NT2/D1 (cell line): ENCODE measurements at regions not wholly inside any gene's neighbourhood (a gene's known extent, or its start where the extent isn't known, plus 50 kb on each side); places are given as distances from the start of the nearest gene placed in this dataset.

ENCODE experiments used
- DNase-seq: peaks from one replicate; pipeline ENCODE4 v3.0.0-alpha.2; 2011; ENCODE audit warnings: low read depth, low spot score
- H3K27me3 ChIP-seq: 2 replicates; pipeline ENCODE4 v1.6.0; 2011; ENCODE audit warnings: mild to moderate bottlenecking; ENCODE audit not compliant: insufficient read length, insufficient read depth
- H3K36me3 ChIP-seq: 2 replicates; pipeline ENCODE4 v1.6.1; 2011; ENCODE audit warnings: mild to moderate bottlenecking, low read length, mixed read lengths; ENCODE audit not compliant: insufficient read depth, insufficient read length
- H3K4me1 ChIP-seq: 2 replicates; pipeline ENCODE4 v1.5.1; 2011; ENCODE audit not compliant: insufficient read depth, insufficient read length
- H3K4me3 ChIP-seq: 2 replicates; pipeline ENCODE4 v1.5.1; 2011; ENCODE audit warnings: low read depth; ENCODE audit not compliant: insufficient read length
- H3K9ac ChIP-seq: 2 replicates; pipeline ENCODE4 v1.6.0; 2011; ENCODE audit warnings: low read depth; ENCODE audit not compliant: insufficient read length
- H3K9me3 ChIP-seq: 2 replicates; pipeline ENCODE4 v1.5.1; 2011; ENCODE audit warnings: mild to moderate bottlenecking, low read length; ENCODE audit not compliant: insufficient read depth
- SUZ12 ChIP-seq: IDR thresholded peaks from 2 replicates; pipeline ENCODE4 v1.6.1; 2011; ENCODE audit not compliant: insufficient read length, insufficient read depth; ENCODE audit errors: extremely low read depth
- YY1 ChIP-seq: IDR thresholded peaks from 2 replicates; pipeline ENCODE4 v1.6.1; 2011; ENCODE audit not compliant: insufficient read length, insufficient read depth
- ZNF274 ChIP-seq: IDR thresholded peaks from 2 replicates; pipeline ENCODE4 v1.6.1; 2011; ENCODE audit warnings: mild to moderate bottlenecking, low read depth, low read length

DNA sequence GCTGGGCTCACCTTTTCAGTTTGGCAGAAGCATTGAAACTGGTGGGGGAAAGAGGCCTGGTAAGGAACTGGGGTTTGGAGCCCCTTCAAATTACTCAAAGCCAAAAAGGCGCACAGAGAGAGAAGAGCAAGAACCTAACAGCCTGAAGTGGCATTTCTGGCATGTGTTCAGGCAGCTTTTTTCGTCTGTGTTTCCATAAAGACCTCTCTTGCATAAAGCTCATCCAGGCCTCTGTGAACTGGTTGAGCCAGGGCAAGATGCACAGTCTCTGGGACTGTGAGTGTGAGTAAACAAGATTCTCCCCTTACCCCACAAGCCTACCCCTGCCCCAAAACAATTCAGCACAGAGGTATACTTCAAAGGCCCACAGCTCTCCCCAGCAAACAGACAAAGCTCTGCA is 167.8 kb downstream of the QRSL1 start:
- no peaks in the 10 kb centered on the region for H3K4me1 ChIP-seq
- TF ChIP-seq SUZ12: no peak
- TF ChIP-seq YY1: no peak
- no peak for TF ChIP-seq ZNF274
- H3K27me3 ChIP-seq: no peaks in the 10 kb centered on the region
- no peaks in the 10 kb centered on the region for H3K36me3 ChIP-seq
- H3K9ac ChIP-seq: no peak overlapping the region
- no peak overlapping the region for H3K4me3 ChIP-seq
- no peaks in the 10 kb centered on the region for H3K9me3 ChIP-seq
- no peak for DNase-seq

DNA sequence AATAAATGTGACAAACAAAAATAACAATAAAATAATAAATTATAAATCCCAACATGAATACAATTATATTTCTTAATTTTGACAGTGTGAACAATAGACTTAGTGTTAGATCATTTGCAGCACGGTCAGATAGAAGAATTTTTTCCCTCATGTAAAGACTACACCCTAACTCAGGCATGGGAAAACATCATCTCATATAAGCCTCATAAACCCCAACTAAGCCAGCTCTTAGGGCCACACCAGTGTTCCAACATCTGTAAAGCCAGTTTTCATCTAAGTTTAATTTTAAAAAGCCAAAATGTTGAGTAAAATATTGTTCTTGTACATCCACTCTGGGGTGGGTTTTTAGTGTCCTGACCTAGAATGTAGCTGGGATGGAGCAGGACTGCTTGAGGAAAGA is 167.4 kb downstream of the QRSL1 start:
- Histone ChIP-seq H3K4me1 (no peaks in the 10 kb centered on the region), H3K4me3 (no peak overlapping the region), H3K9ac (no peak overlapping the region), H3K36me3 (no peaks in the 10 kb centered on the region), H3K9me3 (no peaks in the 10 kb centered on the region), H3K27me3 (no peaks in the 10 kb centered on the region)
- TF ChIP-seq YY1: no peak
- DNase-seq: no peak

DNA sequence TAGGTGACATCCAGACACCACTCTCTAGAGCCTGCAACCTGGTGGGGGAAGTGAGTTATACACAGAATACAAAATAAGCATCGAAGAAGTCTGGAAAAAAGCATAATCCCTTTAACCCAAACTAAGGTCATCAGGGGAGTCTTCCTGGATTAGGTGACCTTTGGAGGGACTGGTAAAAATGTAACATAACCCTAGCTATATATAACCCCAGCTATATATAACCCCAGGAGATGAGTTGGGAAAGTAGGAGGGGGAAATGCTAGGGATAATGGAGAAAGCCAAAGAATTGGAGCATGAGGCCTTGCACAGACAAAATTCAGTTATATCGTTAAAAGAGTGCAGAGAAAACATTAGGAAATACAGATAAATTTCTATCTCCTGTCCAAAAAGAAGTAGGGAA is 164.8 kb downstream of the QRSL1 start:
- H3K9ac ChIP-seq: no peak overlapping the region
- no peak overlapping the region for H3K4me3 ChIP-seq
- H3K27me3 ChIP-seq: no peaks in the 10 kb centered on the region
- TF ChIP-seq ZNF274 (no peak), YY1 (no peak), SUZ12 (no peak)
- H3K9me3 ChIP-seq: no peaks in the 10 kb centered on the region
- DNase-seq: no peak
- no peaks in the 10 kb centered on the region for H3K36me3 ChIP-seq
- no peaks in the 10 kb centered on the region for H3K4me1 ChIP-seq

DNA sequence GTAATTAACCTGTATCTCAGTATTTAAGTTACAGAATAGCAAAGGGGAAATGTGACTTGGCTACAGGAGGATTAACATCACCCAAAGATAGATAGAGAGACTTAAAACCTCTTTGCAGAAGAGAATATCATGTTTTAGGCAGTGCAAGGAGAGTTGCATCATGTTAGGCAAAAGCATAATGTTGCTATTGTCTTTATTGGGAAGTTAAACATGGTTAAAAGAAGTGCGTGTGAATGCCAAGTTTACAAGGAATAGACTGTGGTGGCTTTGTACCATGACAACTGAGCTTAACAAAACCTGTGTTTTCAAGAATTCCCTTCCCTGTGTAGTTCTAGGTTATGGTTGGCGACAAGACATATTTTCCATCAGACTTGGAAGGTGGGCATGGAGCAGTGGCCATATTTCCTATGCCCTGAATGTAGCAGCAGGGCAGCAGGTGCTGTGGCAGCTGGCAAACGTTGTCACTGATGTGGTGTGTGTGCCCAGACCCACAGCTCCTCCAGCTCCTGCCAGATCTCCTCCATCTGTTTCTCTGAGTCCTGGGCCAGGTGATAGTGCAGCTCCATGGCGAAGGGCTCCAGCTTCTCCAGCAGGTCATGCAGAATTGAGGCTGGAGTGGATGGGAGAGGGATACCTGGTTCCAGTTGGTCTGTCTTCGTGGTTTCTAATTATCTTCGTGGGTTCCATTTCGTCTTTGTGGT is 163.3 kb downstream of the QRSL1 start:
- Histone ChIP-seq H3K9ac (no peak overlapping the region), H3K36me3 (no peaks in the 10 kb centered on the region), H3K27me3 (no peaks in the 10 kb centered on the region), H3K4me3 (no peak overlapping the region), H3K4me1 (no peaks in the 10 kb centered on the region), H3K9me3 (no peaks in the 10 kb centered on the region)
- no peak for DNase-seq
- TF ChIP-seq ZNF274 (no peak), YY1 (no peak), SUZ12 (no peak)

GRCh38 chr6:106790935-106791334 is 161.6 kb downstream of the QRSL1 start:
- no peaks in the 10 kb centered on the region for H3K4me1 ChIP-seq
- no peak overlapping the region for H3K4me3 ChIP-seq
- H3K27me3 ChIP-seq: no peaks in the 10 kb centered on the region
- DNase-seq: no peak
- H3K9me3 ChIP-seq: no peaks in the 10 kb centered on the region
- no peak for TF ChIP-seq ZNF274
- TF ChIP-seq SUZ12: no peak
- no peak for TF ChIP-seq YY1
- no peaks in the 10 kb centered on the region for H3K36me3 ChIP-seq
- H3K9ac ChIP-seq: no peak overlapping the region

DNA sequence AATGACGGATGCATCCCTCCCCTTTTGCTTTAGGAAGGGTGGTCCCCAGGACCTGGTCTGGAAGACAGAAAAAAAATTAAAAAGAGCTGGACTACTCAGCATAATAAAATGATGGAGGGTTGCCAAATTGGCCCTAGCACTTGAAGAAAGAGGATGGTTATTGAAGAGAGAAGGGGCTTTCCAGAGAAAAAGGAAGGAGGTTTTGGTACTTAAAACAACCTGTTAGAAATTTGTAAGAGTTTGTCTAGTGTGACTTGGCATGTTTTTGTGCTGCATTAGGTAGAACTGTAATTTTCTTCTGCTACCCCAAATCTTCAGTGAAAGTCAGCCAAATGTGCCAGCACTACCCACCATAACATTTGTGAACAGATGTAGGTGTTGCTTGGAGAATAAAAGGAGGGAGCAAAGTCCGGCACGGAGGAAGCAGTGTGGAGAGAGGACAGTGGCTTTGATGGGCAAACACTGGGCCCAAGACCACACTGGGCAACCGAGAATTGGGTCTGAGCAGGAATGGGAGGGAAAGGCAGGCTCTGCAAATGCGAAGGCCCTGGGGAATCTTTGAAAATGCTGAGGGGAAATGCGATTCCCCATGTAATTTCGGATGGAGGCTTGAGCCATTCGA is 160.9 kb downstream of the QRSL1 start:
- Histone ChIP-seq H3K36me3 (no peaks in the 10 kb centered on the region), H3K4me1 (no peaks in the 10 kb centered on the region), H3K4me3 (no peak overlapping the region)

DNA sequence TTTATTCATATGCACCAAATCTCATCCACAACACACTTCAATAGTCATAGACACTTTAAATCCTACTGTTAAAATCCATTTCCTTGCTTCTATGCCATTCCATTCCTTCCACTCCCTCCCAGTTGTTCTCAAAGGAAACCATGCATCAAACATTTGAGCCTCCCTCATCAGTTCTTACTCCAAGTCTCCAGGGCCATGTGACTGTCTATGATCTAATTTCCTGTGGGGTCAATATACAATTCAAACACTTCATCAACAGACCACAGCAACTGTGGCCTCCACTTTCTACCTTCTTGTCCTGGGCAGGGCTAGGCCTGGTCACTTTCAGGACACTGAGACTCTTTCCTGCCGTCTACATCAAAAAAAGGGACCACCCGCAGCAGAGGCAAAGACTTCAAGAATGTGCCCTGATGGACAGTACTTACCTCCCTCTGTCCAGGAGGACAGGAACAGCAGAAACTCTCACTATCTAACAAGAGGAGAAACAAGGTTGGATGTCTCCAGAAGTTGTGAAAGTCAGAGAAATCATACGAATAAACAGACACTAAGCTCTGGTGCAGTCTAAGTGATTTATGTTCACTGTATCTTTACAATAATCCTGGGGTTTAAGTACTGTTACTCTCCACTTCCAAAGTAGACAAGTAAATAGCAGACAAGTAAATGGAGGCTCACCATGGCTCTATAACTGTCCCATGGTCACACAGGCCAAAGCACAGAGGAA is 160.2 kb downstream of the QRSL1 start:
- Histone ChIP-seq H3K4me1 (no peaks in the 10 kb centered on the region), H3K36me3 (no peaks in the 10 kb centered on the region)

More for the DNA sequence above, 160.9 kb downstream of the QRSL1 start:
- TF ChIP-seq YY1: no peak
- TF ChIP-seq ZNF274: no peak
- no peak for TF ChIP-seq SUZ12
- DNase-seq: no peak
- Histone ChIP-seq H3K27me3 (no peaks in the 10 kb centered on the region), H3K9me3 (no peaks in the 10 kb centered on the region), H3K9ac (no peak overlapping the region)

GRCh38 chr6:106788761-106789160 is 159.4 kb downstream of the QRSL1 start:
- H3K36me3 ChIP-seq: no peaks in the 10 kb centered on the region
- no peak for TF ChIP-seq ZNF274
- no peak for TF ChIP-seq YY1
- no peak for TF ChIP-seq SUZ12
- no peaks in the 10 kb centered on the region for H3K4me1 ChIP-seq
- H3K9ac ChIP-seq: no peak overlapping the region
- H3K4me3 ChIP-seq: no peak overlapping the region
- DNase-seq: no peak
- no peaks in the 10 kb centered on the region for H3K9me3 ChIP-seq
- H3K27me3 ChIP-seq: no peaks in the 10 kb centered on the region

More for the DNA sequence above, 160.2 kb downstream of the QRSL1 start:
- TF ChIP-seq SUZ12 (no peak), YY1 (no peak), ZNF274 (no peak)
- no peak overlapping the region for H3K4me3 ChIP-seq
- H3K27me3 ChIP-seq: no peaks in the 10 kb centered on the region
- H3K9me3 ChIP-seq: no peaks in the 10 kb centered on the region
- H3K9ac ChIP-seq: no peak overlapping the region
- no peak for DNase-seq
